Loucy (cell line): ENCODE measurements at regions not wholly inside any gene's neighbourhood (a gene's known extent, or its start where the extent isn't known, plus 50 kb on each side); places are given as distances from the start of the nearest gene placed in this dataset.
"Not testable (repeated sequence)": the region's sequence is repeated elsewhere in the genome, so short reads cannot be mapped to it uniquely, and the experiment has no call there.

Source experiments
- CTCF ChIP-seq: fragments of 200-600 bp; sonication (generic); conservative IDR thresholded peaks from 2 replicates; pipeline ENCODE4 v1.5.1; 2014; ENCODE audit warnings: mild to moderate bottlenecking, antibody characterized with exemption, low read length
- EZH2phosphoT487 ChIP-seq: fragments of 200-600 bp; IDR thresholded peaks from 2 replicates; pipeline ENCODE4 v1.6.1; 2018; ENCODE audit warnings: antibody characterized with exemption, mild to moderate bottlenecking, moderate library complexity, borderline replicate concordance

GRCh38 chr17:68109404-68109803 is 73.9 kb downstream of the KPNA2 start:
- not testable (repeated sequence) for TF ChIP-seq CTCF, EZH2phosphoT487
